ENCODE measurements at regions not wholly inside any gene's neighbourhood (a gene's known extent, or its start where the extent isn't known, plus 50 kb on each side); places are given as distances from the start of the nearest gene placed in this dataset.

GRCh38 chr5:124962735-124963134, 216.3 kb upstream of the ZNF608 start:
- TF ChIP-seq, protein P1, sequence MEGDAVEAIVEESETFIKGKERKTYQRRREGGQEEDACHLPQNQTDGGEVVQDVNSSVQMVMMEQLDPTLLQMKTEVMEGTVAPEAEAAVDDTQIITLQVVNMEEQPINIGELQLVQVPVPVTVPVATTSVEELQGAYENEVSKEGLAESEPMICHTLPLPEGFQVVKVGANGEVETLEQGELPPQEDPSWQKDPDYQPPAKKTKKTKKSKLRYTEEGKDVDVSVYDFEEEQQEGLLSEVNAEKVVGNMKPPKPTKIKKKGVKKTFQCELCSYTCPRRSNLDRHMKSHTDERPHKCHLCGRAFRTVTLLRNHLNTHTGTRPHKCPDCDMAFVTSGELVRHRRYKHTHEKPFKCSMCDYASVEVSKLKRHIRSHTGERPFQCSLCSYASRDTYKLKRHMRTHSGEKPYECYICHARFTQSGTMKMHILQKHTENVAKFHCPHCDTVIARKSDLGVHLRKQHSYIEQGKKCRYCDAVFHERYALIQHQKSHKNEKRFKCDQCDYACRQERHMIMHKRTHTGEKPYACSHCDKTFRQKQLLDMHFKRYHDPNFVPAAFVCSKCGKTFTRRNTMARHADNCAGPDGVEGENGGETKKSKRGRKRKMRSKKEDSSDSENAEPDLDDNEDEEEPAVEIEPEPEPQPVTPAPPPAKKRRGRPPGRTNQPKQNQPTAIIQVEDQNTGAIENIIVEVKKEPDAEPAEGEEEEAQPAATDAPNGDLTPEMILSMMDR (conservative IDR thresholded peaks at IDR 0.05; ENCODE audit: low read depth, low read length) = no peak
- no peak for TF ChIP-seq EZH2 (IDR thresholded peaks at IDR 0.05; ENCODE audit: low read length, unreplicated experiment)
